Fibroblast of pulmonary artery (primary cell): ENCODE measurements at regions not wholly inside any gene's neighbourhood (a gene's known extent, or its start where the extent isn't known, plus 50 kb on each side); places are given as distances from the start of the nearest gene placed in this dataset.

Experiments used
- DNase-seq: peaks from one replicate; pipeline ENCODE4 v3.0.0-alpha.2; 2010; ENCODE audit warnings: low read depth
- H3K4me3 ChIP-seq: replicated peaks from 2 replicates; pipeline ENCODE4 v1.5.1; 2011; ENCODE audit warnings: low read depth, mild to moderate bottlenecking, control low read depth, low read length, moderate library complexity
- TF ChIP-seq, protein P1 (sequence below): IDR thresholded peaks from 2 replicates; pipeline ENCODE4 v1.5.1; 2011; ENCODE audit warnings: mild to moderate bottlenecking, control low read depth, low read length, inconsistent platforms; ENCODE audit errors: missing control alignments

DNA sequence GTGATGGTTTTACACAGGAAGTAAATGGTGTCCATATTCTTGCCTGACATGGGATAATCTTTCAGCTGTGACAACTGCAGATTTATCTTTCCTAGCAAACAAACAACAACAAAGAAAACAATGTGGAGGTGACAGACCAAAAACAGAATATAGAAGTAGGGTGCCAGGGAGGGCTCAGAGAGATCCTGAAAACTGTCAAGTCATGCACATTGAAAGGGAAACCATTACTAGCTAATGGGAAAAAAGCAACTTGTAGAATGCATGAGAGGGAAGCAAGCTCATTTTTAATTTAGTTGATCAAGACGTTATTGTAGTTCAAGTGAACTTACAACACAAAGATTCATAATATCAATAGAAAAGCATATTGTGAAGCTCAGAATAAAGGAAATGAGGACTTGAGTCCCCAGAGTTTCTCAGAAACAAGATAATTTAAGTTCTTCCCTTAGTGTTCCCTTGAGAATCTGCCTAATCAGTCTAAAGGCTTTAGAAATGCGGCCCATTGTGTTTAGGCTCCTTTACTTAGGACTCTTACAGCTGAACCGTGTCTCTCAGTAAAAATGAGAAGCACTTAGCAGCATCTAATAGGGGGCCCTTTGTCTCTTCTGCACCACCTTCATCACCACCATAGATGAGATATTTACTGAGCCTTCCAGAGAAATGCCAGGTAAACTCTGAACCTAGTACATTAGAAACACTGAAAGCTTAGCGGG, 115.6 kb upstream of the CADPS start:
- TF ChIP-seq, protein P1, sequence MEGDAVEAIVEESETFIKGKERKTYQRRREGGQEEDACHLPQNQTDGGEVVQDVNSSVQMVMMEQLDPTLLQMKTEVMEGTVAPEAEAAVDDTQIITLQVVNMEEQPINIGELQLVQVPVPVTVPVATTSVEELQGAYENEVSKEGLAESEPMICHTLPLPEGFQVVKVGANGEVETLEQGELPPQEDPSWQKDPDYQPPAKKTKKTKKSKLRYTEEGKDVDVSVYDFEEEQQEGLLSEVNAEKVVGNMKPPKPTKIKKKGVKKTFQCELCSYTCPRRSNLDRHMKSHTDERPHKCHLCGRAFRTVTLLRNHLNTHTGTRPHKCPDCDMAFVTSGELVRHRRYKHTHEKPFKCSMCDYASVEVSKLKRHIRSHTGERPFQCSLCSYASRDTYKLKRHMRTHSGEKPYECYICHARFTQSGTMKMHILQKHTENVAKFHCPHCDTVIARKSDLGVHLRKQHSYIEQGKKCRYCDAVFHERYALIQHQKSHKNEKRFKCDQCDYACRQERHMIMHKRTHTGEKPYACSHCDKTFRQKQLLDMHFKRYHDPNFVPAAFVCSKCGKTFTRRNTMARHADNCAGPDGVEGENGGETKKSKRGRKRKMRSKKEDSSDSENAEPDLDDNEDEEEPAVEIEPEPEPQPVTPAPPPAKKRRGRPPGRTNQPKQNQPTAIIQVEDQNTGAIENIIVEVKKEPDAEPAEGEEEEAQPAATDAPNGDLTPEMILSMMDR, result no peak
- no peak overlapping the region for H3K4me3 ChIP-seq
- DNase-seq, result no peak

DNA sequence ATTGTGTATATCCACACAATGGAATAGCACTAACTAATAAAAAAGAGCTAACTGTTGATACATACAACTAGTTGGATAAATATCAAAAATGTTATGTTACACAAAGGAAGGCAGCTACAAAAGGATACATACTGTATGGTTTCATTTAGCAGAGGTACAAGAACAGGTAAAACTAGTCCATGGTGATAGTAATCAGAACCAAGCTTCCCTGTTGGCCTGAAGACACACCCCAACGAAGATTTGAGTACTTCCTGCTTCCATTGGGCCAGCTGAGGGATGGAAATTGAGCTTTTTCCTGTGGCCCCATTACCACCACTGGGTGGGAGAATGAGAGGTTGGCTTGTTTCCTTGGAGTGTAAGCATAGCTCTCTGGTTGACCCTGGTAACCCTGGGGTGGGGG, 117.3 kb upstream of the CADPS start:
- DNase-seq, result no peak

DNA sequence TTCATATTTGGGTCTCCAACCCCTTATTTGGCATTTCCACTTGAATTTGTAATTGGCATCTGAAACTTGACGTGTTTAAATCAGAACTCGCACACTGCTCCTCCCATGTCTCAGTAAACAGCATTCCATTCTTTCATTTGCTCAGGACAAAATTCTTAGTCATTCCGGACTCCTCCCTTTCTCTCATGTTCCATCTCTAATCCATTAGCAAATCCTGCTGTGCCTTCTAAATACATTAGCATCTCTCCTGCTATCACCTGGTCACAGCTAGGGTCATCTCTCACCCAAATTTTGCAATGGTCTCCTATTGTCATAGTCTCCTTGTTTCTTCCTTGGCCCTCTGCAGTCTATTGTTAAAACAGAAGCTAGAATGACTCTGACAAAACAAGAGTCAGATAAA, 119.9 kb upstream of the CADPS start:
- TF ChIP-seq, protein P1, result no peak
- H3K4me3 ChIP-seq, result no peak overlapping the region
- no peak for DNase-seq

More for the DNA sequence above, 117.3 kb upstream of the CADPS start:
- TF ChIP-seq, protein P1, result no peak
- no peak overlapping the region for H3K4me3 ChIP-seq

DNA sequence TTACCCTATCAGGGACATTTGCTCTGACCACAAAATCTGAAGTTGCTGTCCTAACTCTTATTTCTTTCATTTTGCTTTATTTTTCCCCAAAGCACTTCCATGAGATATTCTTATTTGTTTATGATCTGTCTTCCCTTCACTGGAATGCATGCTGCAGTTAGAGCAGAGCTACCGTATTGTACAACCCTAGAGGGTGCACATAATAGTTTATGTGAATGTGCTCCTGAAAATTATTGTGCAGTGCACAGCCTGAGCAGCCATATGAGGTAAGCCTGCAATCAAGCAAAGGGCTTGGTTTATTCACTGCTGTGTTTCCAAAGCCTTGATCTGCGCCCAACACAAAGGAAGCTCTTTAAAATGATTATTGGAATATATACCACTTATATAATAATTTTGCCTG, 120.3 kb upstream of the CADPS start:
- no peak for DNase-seq
- H3K4me3 ChIP-seq, result no peak overlapping the region
- TF ChIP-seq, protein P1, result no peak

DNA sequence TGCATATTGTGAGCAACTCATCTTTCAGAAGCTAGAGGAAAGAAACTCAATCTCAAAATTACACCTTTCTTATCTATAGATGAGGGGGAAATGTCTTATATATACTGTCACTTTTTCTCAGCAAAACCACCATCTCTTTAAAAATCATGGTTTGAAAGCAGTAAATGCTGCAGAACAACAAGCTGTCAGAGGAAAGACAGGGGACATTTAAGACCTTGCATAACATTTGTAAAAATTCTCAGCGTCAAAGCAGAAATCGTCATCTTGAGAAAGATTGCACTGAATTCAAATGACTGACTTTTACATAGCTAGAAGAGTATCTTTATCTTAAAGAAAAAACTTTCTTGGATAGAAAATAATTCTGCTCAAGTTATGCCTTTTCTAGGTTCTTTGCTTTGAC, 122.2 kb upstream of the CADPS start:
- H3K4me3 ChIP-seq, result no peak overlapping the region

DNA sequence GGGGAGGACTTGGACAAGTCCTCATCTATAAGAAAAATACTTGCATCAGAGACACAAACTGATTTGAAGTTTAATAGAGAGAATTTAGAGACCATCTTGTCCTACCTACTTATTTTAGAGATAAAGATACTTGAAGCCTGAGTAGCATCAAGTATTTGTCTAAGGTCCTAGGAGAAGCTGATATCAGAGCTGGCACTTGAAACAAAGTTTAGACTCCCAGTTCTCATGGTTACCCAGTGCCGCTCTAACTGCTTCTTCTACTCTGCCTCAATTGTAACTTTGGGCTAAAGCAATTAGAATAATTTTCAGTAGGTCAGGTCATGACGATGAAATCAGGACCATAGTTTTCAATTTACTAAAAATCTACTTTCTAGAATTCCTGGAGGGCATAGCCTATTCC, 123.9 kb upstream of the CADPS start:
- H3K4me3 ChIP-seq, result no peak overlapping the region
- TF ChIP-seq, protein P1, result no peak
- no peak for DNase-seq

More for the DNA sequence above, 122.2 kb upstream of the CADPS start:
- DNase-seq, result no peak
- TF ChIP-seq, protein P1, result no peak

DNA sequence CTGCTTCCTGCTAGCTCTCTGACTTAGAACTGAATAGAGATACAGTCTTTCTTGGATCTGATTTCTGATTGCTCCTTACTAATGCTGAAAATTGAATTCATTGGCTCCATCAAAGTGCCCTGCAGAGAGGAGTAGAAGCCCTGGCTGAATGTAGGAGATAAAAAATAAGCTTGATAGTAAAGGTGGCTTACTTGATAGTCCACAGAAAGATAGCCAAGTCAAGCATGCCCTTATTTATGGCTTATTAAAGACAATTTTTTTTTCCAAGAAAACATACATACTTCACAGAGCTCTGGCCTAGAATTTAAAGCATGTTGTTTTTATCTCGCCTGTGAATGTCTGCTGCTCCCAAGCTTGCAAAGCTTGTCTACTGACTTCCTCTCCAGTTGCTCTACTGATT, 124.6 kb upstream of the CADPS start:
- TF ChIP-seq, protein P1, result no peak
- DNase-seq, result no peak
- no peak overlapping the region for H3K4me3 ChIP-seq
